CD4-positive, CD25-positive, alpha-beta regulatory T cell (primary cell): ENCODE measurements at regions not wholly inside any gene's neighbourhood (a gene's known extent, or its start where the extent isn't known, plus 50 kb on each side); places are given as distances from the start of the nearest gene placed in this dataset.

ENCODE experiments used
- ATAC-seq, 2 donors: fragments of 150-1000 bp; cut with Tn5 transposase; one replicate each; pipeline ENCODE4 v1.10.0; 2021; ENCODE audit warnings: low read depth in 2 of 2, moderate number of reproducible peaks in 2 of 2, moderate library complexity in 1 of 2
- DNase-seq, 3 donors: peaks; one replicate each; pipeline versions ENCODE4 v3.0.0 to v3.0.0-alpha.2; 2012 to 2022; ENCODE audit warnings: mixed read lengths in 1 of 3
- H3K27ac ChIP-seq: one replicate; pipeline ENCODE4 v1.7.0; 2013; ENCODE audit warnings: mild to moderate bottlenecking, low read length; ENCODE audit not compliant: insufficient read depth, poor library complexity, severe bottlenecking
- H3K27me3 ChIP-seq: one replicate; pipeline ENCODE4 v1.7.0; 2013; ENCODE audit warnings: low read length; ENCODE audit not compliant: control insufficient read depth, insufficient read depth
- H3K36me3 ChIP-seq: one replicate; pipeline ENCODE4 v1.7.0; 2013; ENCODE audit warnings: mild to moderate bottlenecking, low read length, moderate library complexity; ENCODE audit not compliant: control insufficient read depth, insufficient read depth
- H3K4me1 ChIP-seq: 2 replicates; pipeline ENCODE4 v1.7.0; 2013; ENCODE audit warnings: mild to moderate bottlenecking, low read length; ENCODE audit not compliant: insufficient read depth, control insufficient read depth, poor library complexity, severe bottlenecking
- H3K4me3 ChIP-seq: one replicate; pipeline ENCODE4 v1.7.0; 2013; ENCODE audit warnings: low read depth, mild to moderate bottlenecking, low read length, moderate library complexity
- H3K9me3 ChIP-seq, 2 experiments: 1 replicate in 1 of 2; 2 replicates in 1 of 2; pipeline ENCODE4 v1.7.0; 2013; ENCODE audit warnings: low read length in 2 of 2, mild to moderate bottlenecking in 1 of 2, moderate library complexity in 1 of 2; ENCODE audit not compliant: control insufficient read depth in 2 of 2
- H3K27ac Mint-ChIP-seq, 3 donors: one replicate each; pipeline ENCODE4 v1.8.0; 2020 to 2022; ENCODE audit warnings: mild to moderate bottlenecking in 3 of 3, mixed read lengths in 3 of 3, moderate library complexity in 2 of 3
- H3K27me3 Mint-ChIP-seq: one replicate; pipeline ENCODE4 v1.8.0; 2022; ENCODE audit warnings: mild to moderate bottlenecking, mixed read lengths
- H3K36me3 Mint-ChIP-seq: one replicate; pipeline ENCODE4 v1.8.0; 2020; ENCODE audit warnings: mixed read lengths
- H3K4me1 Mint-ChIP-seq, 4 donors: one replicate each; pipeline ENCODE4 v1.8.0; 2020 to 2022; ENCODE audit warnings: mixed read lengths in 4 of 4, mild to moderate bottlenecking in 1 of 4
- H3K4me3 Mint-ChIP-seq, 4 donors: one replicate each; pipeline ENCODE4 v1.8.0; 2020 to 2022; ENCODE audit warnings: mild to moderate bottlenecking in 4 of 4, mixed read lengths in 4 of 4, moderate library complexity in 3 of 4
- H3K9me3 Mint-ChIP-seq, 7 donors: one replicate each; pipeline ENCODE4 v1.8.0; 2020 to 2022; ENCODE audit warnings: mixed read lengths in 7 of 7, mild to moderate bottlenecking in 3 of 7, moderate library complexity in 2 of 7

- ATAC-seq = no peak
- Mint-ChIP-seq H3K4me1 (no peaks in the 10 kb centered on the region), H3K4me3 (no peak overlapping the region), H3K27me3 (peaks cover 20% of the 10 kb centered on the region), H3K27ac (no peak overlapping the region), H3K36me3 (no peaks in the 10 kb centered on the region), H3K9me3 (no peaks in the 10 kb centered on the region)
- Histone ChIP-seq H3K4me3 (no peak overlapping the region), H3K9me3 (no peaks in the 10 kb centered on the region), H3K4me1 (no peaks in the 10 kb centered on the region), H3K27me3 (no peaks in the 10 kb centered on the region), H3K27ac (no peak overlapping the region), H3K36me3 (no peaks in the 10 kb centered on the region)
- DNase-seq = no peak
Measured at GRCh38 chr15:88982304-88982945, 69.2 kb upstream of the MFGE8 start.

- Mint-ChIP-seq H3K4me3 (no peak overlapping the region), H3K9me3 (no peaks in the 10 kb centered on the region), H3K4me1 (no peaks in the 10 kb centered on the region), H3K27me3 (peaks cover 20% of the 10 kb centered on the region), H3K27ac (no peak overlapping the region), H3K36me3 (no peaks in the 10 kb centered on the region)
- no peak for DNase-seq
- H3K27me3 ChIP-seq = no peaks in the 10 kb centered on the region
- H3K4me1 ChIP-seq = no peaks in the 10 kb centered on the region
- H3K36me3 ChIP-seq = no peaks in the 10 kb centered on the region
- H3K4me3 ChIP-seq = no peak overlapping the region
- H3K9me3 ChIP-seq = no peaks in the 10 kb centered on the region
- no peak overlapping the region for H3K27ac ChIP-seq
- ATAC-seq = no peak
Measured at GRCh38 chr15:88982946-88983342, 69.8 kb upstream of the MFGE8 start.

GRCh38 chr15:88983861-88984429 is 70.8 kb upstream of the MFGE8 start:
- Histone ChIP-seq H3K36me3 (no peaks in the 10 kb centered on the region), H3K27me3 (no peaks in the 10 kb centered on the region), H3K9me3 (no peaks in the 10 kb centered on the region), H3K4me3 (no peak overlapping the region), H3K27ac (no peak overlapping the region), H3K4me1 (no peaks in the 10 kb centered on the region)
- no peak overlapping the region for H3K4me3 Mint-ChIP-seq
- H3K27ac Mint-ChIP-seq = no peak overlapping the region
- no peaks in the 10 kb centered on the region for H3K4me1 Mint-ChIP-seq
- ATAC-seq (no peak), DNase-seq (no peak)
- peaks cover 20% of the 10 kb centered on the region for H3K27me3 Mint-ChIP-seq
- no peaks in the 10 kb centered on the region for H3K9me3 Mint-ChIP-seq
- no peaks in the 10 kb centered on the region for H3K36me3 Mint-ChIP-seq

GRCh38 chr15:88985547-88986393 is 72.6 kb upstream of the MFGE8 start:
- H3K27me3 ChIP-seq = no peaks in the 10 kb centered on the region
- H3K27ac ChIP-seq = no peak overlapping the region
- H3K27ac Mint-ChIP-seq = peak overlapping the region in 1 of 3 donors; percentile 60
- no peaks in the 10 kb centered on the region for H3K9me3 Mint-ChIP-seq
- H3K27me3 Mint-ChIP-seq = peaks cover 13% of the 10 kb centered on the region
- H3K4me1 Mint-ChIP-seq = no peaks in the 10 kb centered on the region
- no peak for DNase-seq
- H3K9me3 ChIP-seq = no peaks in the 10 kb centered on the region
- no peaks in the 10 kb centered on the region for H3K4me1 ChIP-seq
- H3K4me3 Mint-ChIP-seq = no peak overlapping the region
- H3K4me3 ChIP-seq = no peak overlapping the region
- no peaks in the 10 kb centered on the region for H3K36me3 ChIP-seq
- no peaks in the 10 kb centered on the region for H3K36me3 Mint-ChIP-seq
- ATAC-seq = no peak

GRCh38 chr15:88986949-88987590 is 73.9 kb upstream of the MFGE8 start:
- Mint-ChIP-seq H3K27me3 (peaks cover 10% of the 10 kb centered on the region), H3K4me3 (no peak overlapping the region), H3K9me3 (no peaks in the 10 kb centered on the region), H3K4me1 (no peaks in the 10 kb centered on the region), H3K27ac (no peak overlapping the region), H3K36me3 (no peaks in the 10 kb centered on the region)
- DNase-seq = no peak
- Histone ChIP-seq H3K27me3 (no peaks in the 10 kb centered on the region), H3K9me3 (no peaks in the 10 kb centered on the region), H3K4me3 (no peak overlapping the region), H3K36me3 (no peaks in the 10 kb centered on the region), H3K4me1 (no peaks in the 10 kb centered on the region), H3K27ac (no peak overlapping the region)
- ATAC-seq = no peak

- Mint-ChIP-seq H3K4me3 (no peak overlapping the region), H3K27me3 (peaks cover 14% of the 10 kb centered on the region), H3K9me3 (no peaks in the 10 kb centered on the region), H3K36me3 (no peaks in the 10 kb centered on the region), H3K27ac (no peak overlapping the region), H3K4me1 (no peaks in the 10 kb centered on the region)
- Histone ChIP-seq H3K9me3 (no peaks in the 10 kb centered on the region), H3K4me1 (no peaks in the 10 kb centered on the region), H3K4me3 (no peak overlapping the region), H3K27me3 (no peaks in the 10 kb centered on the region), H3K27ac (no peak overlapping the region), H3K36me3 (no peaks in the 10 kb centered on the region)
- DNase-seq (no peak), ATAC-seq (no peak)
Measured at GRCh38 chr15:88987591-88987933, 74.4 kb upstream of the MFGE8 start.

GRCh38 chr15:88987934-88988671 is 74.9 kb upstream of the MFGE8 start:
- H3K9me3 Mint-ChIP-seq = no peaks in the 10 kb centered on the region
- Histone ChIP-seq H3K9me3 (no peaks in the 10 kb centered on the region), H3K4me3 (no peak overlapping the region), H3K27ac (no peak overlapping the region), H3K4me1 (no peaks in the 10 kb centered on the region), H3K27me3 (no peaks in the 10 kb centered on the region), H3K36me3 (no peaks in the 10 kb centered on the region)
- H3K27me3 Mint-ChIP-seq = peaks cover 16% of the 10 kb centered on the region
- H3K4me1 Mint-ChIP-seq = no peaks in the 10 kb centered on the region
- no peak overlapping the region for H3K27ac Mint-ChIP-seq
- no peak for ATAC-seq
- DNase-seq = no peak
- H3K4me3 Mint-ChIP-seq = no peak overlapping the region
- H3K36me3 Mint-ChIP-seq = no peaks in the 10 kb centered on the region
